ENCODE measurements at regions not wholly inside any gene's neighbourhood (a gene's known extent, or its start where the extent isn't known, plus 50 kb on each side); places are given as distances from the start of the nearest gene placed in this dataset.
"Not testable (repeated sequence)": the region's sequence is repeated elsewhere in the genome, so short reads cannot be mapped to it uniquely, and the experiment has no call there.

DNA sequence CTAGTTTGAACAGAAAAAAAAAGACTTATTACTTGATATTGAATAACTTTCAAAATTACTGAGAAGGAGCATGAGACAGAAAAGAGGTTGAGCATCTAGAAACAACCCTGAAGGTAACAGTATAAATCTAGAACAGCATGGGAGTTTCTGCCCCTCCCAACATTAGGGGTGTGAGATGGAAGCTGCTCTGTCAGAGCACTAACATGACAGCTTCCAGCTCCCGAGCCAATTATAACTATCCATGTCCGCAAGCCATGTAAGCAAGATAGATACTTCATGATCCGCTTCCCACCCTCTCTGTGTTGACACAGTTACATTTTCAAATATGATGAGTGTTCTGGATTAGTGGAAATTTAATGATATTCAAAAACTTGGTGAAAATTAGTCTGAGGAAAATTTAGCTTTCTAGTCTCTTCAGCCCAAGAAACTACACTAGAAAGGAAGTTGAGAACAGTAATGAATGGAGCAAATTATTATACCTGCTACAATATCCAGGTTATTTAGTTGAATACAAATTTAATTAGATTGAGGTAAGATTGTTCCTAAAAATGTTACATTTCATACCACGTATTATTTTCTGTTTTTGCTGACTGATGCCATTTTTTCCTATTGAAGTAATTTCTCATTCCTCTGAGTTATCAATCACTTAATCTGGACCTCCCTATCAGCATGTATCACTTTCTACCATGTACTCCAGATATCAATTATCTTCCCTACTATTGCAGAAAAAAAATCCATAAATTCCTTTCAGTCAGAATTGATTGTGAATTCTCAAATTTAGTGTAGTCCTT is 129.3 kb upstream of the SLIT2 start:
- no peak for DNase-seq

DNA sequence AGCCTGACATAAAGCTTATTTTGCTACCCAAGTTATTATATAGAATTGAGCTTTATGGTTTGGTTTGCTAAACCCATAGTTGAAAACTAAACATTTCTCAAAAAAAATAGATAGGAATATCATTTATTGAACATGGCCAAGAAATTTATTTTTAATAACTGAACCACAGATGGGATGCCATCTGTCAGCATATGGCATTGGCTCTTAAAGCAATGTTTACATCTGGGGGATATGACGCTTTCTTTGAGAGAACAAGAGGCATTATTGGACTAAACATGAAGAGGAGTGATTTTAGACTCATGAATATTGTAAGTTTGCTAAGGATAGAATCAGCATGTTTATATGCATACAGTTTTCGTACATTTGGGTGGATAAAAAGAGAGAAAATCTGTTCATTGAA is 132.6 kb upstream of the SLIT2 start:
- no peak for DNase-seq

DNA sequence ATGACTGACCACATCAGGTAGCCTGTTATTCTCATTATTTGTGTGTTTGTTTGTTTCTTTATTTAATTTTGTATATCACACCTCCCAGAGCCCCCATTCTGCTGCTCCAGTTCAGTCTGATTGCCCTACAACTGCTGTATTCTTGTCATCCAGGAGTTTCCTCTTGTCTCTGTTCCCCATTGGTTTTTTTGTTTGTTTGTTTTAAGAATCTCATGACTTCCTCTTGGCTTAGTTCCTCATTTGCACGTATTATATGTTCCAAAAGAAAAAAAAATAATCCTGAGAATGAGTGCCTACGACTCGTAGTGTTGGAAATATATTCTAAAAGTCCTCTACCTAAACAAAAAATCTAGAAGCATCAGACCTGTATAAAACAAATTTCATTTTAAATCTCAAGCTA is 142.3 kb upstream of the SLIT2 start:
- DNase-seq = peak in 3 of 4 experiments; percentile 15 to 57 (median 49)

DNA sequence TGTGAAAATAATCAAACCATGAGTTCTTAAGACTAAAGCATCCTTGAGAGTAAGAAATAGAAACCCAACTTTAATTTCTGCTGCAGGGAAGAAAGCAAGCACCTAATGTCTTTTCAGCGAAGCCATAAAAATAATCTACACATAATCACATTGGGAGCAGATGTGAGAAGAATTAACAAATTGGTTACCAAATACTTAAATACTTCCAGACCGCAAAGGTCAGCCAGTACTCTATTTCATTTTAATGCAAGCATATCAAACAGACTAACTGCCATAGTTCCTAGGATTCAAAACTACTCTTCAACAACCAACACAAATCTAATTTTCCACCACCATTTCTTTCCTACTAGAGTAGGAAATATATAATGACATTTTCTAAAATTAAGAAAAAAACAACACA is 144.8 kb upstream of the SLIT2 start:
- no peak for DNase-seq

DNA sequence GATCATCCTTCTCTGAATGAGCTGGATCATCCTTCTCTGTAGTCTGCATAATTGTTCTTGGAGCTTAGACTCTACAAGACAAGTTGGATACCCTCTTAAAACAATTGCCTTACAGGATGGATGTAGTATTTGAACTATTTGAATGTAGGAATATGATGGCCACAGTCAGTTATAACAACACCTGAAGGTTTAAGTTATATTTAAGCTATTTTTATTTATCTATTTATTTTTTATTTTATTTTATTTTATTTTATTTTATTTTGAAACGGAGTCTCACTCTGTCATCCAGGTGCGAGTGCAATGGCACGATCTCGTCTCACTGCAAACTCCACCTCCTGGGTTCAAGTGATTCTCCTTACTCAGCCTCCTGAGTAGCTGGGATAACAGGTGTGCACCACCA is 149.9 kb upstream of the SLIT2 start:
- DNase-seq = no peak

DNA sequence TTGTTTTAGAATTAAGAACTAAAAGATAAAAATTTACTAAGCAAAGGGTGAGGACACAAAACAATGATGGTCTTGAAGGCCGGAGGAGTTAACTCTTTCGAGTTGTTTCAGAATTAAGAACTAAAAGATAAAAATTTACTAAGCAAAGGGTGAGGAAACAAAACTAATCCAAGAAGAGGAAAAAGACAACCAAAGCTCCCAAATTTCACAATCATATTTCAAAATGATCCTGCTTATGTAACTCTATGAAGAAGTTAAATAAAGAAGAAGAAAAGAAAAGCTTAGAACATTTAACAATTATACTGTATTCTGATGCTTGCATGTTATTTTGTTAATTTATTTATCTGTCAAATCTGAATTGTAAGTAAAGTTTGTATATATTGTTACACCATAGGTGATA is 154.8 kb upstream of the SLIT2 start:
- peak in 1 of 4 experiments; percentile 27 for DNase-seq

DNA sequence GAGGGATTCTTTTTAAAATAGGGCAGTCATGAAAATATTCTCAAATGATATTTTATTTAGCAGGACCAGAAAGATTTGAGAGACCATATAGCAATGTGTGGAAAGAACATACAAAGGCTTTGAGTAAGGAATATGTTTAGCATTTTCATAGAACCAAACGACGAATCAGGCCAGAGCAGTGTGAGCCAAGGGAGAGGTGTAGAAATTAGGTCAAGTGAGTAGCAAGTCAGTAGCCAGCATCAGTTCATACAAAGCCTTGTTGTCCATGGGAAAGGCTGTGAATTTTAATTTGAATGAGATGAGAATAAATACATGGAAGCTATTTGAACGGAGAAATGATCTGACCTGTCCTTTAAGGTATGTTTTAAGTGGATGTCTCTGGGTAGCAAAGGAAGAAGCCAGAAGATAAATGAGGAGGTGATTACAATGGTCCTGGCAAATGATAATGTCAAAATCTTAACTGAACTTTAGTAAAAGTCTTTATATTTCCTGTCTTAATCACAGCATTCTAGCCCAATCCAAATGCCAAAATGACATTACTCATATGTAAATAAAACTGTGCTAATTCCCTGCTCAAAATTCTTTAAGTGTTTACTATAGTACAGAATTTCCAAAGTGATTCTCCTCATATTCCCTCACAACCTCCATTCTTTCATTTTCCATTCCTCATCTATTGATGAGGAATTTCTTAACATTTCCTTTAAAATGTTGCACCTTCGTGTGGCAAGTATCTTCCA is 155.7 kb upstream of the SLIT2 start:
- no peak for DNase-seq

DNA sequence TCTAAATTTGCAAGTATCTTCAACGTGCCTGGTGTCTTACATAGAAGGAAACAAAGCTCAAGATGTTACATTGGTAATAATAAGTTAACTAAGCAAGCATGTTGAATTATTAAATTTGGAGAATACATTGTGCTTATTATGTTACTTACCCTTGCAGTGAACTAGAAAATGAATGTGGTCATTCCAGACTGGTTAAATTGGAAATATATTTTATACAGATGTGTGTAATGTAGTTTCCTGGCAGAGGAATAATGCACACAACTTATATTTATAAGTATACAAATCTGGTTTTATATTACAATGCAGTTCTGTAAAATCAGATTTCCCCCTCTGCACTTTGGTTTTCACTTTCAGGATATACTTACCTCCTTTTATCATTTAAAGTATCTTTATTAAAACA is 159.9 kb upstream of the SLIT2 start:
- no peak for DNase-seq

DNA sequence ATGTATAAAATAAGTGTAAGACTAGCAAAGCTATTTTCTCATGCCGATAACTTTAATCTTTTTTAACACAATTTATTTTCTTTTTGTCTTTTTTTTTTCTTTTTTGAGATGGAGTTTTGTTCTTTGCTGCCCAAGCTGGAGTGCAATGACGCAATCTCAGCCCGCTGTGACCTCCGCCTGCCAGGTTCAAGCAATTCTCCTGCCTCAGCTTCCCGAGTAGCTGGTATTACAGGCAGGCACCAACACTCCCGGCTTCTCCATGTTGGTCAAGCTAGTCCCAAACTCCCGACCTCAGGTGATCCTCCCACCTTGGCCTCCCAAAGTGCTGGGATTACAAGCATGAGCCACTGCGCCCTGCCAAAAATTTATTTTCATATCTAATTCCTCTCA is 164.2 kb upstream of the SLIT2 start:
- no peak for DNase-seq

DNA sequence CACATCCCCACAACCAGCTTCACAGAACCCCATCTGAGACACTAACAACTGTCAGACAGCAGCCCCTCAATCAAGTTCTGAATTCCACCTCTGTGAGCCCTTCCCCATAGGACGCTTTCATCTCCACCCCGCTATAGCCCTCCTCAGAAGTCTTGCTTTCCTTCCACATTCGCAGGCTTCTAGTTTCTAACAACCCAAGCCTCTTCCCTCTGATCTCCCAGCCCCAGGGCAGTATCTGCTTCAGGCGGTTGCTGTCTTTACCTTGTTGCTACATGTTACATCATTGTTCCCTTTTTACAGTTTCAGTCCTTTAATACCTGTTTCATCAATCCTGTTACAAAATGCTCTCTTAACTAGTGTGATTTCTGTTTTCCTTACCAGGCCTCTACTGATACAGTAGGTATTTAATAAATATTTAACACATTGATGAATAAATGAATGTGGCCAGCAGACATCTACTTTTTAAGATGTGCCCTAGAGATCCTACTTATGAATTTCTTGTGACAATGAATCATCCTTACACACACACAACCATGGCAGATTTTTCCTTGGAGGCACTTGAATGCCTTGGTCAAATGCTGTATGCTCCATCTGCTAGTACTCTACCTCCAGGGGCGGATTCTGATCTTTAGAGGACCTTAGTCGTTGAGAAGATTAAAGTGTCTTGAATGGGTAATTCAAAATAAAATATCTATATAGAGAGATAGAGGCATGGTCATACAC is 164.7 kb upstream of the SLIT2 start:
- no peak for DNase-seq

DNA sequence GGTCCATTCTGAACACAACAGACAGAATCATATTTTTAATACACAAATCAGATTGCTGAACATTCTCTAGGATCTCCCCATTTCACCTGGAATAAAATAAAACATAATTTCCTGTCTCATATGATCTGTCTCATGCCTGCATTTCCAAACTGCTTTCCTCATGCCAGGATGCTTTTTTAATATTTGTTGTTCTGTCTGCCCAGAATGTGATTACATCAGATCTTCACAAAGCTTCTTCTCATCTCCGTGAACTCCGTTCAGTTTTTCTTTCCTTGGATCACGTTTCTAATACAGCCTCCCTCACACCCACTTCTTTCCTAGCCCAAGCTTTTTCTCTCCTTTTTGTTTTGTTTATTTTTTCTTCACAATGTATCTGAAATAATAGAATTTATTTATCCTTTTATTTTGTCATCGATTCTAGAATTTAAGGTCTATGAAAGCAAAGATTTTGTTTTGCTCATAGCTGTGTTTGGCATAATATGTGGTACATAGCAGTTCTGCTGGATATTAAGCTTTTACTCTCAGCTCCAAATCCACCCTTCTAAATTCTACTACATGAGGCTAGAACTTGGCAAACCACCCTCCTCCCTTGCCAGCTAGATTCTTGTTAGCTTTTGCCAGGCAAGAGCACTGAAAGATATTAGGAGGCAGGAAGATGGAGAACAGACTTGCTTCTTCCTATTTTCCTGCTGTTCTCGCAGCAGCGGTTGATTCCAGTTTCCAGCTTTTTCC is 165.5 kb upstream of the SLIT2 start:
- no peak for DNase-seq

DNA sequence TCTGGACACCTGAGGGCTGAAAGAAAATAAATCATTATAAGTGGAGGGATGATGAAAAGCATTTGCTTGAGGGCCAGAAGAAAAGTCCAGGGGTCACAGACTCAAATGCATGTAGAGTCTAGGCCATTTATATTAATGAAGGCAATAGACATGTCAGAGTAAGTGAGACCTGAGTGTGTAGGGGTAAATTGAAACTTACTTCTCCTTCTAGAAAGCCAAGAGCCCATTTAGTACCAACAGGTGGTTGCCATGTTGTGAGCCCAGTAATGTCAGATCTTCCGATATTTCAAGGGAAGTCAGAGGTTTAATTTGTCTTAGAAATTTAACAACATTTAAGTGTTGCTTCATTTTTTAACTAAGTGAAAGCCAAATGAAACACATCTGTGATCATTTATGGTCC is 166.1 kb upstream of the SLIT2 start:
- DNase-seq = no peak

DNA sequence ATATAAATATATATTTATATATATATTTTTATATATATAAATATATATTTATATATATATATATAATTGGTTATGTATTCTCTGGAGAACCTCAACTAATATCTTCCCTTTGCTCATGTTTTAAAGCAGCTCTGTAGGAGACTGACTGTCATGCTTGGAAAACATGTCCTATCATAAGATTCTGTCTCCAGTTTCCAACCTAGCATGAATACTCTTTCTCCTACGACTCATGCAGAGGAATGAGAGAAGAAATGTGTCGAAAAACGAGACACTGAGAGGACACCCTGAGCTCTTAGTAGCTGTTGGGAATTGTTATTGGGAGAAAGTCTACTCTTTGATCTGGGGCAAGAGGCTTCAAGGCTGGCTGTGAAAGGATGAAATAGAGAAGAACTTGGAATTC is 166.5 kb upstream of the SLIT2 start:
- DNase-seq = no peak

DNA sequence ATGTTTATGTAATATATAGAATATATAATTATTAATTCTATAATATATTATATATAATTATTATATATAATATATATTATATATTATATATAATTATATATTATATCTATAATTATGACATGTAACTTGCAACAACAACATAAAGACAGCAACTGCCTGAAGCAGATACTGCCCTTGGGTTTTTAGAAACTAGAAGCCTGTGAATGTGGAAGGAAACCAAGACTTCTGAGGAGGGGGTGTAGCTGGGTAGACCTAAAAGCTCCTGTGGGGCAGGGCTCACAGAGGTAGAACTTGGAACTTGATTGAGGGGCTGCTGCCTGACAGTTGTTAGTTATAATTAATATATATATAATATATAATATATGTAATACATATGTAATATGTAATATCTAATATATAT is 167.2 kb upstream of the SLIT2 start:
- no peak for DNase-seq

DNA sequence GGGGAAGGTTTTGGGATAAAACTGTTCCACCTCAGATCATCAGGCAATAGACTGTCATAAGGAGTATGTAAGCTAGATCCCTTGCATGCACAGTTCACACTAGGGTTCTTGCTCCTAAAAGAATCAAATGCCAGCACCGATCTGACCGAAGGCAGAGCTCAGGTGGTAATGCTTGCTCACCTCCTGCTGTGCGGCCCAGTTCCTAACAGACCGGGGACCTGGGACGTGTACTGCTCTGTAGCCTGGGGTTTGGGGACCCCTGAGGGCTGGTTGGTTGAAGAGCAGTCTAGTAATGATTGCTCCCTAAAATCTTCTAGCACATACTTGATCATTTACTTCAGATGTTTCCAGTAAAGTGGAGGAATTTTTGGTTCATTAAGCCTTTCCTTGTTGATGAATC is 173.1 kb upstream of the SLIT2 start:
- no peak for DNase-seq

DNA sequence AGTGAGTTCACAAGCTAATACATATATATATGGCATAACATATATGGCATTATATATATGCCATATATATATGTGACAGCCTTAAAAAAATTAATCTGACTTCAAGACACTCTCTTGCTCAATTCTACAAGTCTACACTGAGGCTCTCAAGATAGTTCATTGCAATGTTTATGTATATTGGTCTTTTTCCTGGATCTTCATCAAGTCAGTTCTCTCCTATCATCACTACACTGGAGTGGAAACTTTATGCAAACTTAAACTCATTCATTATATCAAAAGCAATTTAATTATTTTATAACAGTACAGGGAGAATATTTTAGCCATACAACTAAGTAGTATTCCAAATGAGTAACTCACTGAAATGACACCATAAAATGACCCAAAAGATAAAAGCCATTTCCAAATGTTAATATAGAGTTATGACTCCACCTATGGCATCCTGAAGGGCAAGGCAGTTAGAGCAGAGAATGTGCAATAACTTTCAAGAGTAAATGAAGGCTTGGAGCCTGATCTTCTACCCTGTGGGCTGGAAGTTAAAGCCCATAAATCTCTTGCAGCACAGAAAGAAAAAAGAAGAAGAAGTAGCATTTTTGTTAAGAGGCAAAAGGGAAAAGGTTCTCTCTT is 176.3 kb upstream of the SLIT2 start:
- no peak for DNase-seq

DNA sequence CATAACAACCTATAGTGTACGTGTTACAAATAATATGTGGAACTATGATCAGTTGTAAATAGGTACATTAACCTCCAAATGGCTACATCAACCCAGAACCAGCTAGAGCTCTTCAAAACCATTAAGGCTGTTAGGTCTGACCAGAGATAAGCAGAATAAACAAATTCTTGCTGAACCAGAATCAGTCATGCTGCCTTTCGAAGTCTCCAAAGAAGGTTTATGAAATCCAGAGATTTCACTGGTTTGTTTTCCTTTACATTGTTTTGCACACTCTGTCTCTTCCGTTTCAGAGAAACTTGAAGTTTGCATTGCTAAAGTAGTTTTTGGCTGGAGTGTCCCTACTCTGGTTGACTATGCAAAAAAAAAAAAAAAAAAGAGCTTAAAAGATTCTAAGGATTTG is 177.3 kb upstream of the SLIT2 start:
- no peak for DNase-seq

DNA sequence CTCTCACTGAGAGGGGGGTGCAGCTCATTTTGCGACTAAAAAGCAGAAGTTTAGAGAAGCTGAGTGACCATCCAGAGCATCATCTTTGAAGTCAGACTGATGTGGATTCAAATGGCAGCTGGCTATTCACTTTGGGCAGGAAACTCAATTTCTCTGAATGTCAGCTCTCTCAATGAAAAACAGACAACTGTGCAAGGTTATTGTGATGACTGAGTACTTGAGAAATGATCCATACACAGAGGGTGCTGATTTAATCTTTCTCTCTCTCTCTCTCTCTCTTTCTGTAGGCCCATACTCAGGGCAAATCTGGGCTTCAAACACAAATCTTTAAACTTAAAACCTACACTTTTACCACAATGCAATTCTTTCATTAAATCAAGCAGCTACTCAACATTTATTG is 185.8 kb upstream of the SLIT2 start:
- DNase-seq = no peak

DNA sequence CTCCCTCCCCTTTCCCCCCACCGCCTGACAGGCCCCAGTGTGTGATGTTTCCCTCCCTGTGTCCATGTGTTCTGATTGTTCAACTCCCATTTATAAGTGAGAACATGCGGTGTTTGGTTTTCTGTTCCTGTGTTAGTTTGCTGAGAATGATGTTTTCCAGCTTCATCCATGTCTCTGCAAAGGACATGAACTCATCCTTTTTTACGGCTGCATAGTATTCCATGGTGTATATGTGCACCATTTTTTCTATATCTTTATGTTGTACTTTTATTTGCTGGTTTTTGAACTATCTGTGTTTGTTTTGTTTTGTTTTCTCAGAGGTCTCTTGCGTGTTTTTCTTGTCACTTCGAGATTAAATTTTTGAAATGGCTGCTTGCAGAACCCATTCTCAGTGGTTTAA is 188.8 kb upstream of the SLIT2 start:
- DNase-seq = not testable (repeated sequence)

DNA sequence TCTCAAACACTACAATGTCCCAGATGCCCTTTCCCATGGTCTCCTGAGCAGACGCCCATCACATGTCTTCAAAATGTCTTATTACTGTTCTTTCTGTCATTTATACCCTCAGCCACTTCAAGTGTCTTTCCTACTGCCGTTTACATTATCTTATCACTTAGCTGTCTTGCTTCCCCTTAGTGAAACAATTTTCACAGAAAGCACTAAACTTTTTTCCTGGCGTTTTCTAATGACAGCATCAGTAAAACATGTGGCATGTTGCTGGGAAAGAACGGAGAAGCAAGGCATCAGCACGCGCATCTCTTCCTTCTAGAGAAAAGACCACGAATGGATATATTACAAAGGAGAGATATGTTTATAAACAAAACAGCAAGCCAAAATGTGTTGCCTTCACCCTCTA is 189.7 kb upstream of the SLIT2 start:
- DNase-seq = no peak

DNA sequence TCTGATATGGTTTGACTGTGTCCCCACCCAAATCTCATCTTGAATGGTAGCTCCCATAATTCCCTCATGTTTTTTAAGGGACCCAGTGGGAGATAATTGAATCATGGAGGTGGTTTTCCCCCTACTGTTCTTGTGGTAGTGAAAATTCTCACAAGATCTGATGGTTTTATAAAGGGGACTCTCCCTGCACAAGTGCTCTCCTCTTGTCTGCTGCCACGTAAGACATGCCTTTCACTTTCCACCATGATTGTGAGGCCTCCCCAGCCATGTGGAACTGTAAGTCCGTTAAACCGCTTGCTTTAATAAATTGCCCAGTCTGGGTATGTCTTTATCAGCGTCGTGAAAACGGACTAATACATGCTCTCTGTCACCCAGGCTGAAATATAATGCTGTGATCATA is 200.9 kb upstream of the SLIT2 start:
- no peak for DNase-seq

DNA sequence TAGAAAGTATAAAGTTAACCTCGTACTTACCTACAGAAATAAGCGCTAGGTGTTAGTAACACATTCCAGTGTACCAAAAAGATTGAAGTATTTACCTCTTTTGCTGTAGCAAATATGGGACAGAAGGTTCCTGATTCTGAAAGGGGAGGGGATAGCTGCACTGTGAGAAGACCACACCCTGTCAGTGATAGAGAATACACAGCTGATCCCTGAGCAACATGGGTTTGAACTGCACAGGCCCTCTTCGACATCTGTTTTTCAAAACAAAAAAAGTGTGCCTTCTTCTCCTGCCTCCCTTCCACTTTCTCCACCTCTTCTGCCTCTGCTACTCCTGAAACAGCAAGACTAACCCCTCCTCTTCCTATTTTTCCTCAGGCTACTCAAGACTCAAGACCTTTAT is 201.8 kb upstream of the SLIT2 start:
- no peak for DNase-seq

All from suppressor macrophage (primary cell).